PC-3 (cell line): ENCODE measurements at regions not wholly inside any gene's neighbourhood (a gene's known extent, or its start where the extent isn't known, plus 50 kb on each side); places are given as distances from the start of the nearest gene placed in this dataset.

ENCODE experiments used
- CTCF ChIP-seq: fragments of 300-600 bp; sonication (generic); conservative IDR thresholded peaks from 2 replicates; pipeline ENCODE4 v1.5.1; 2017; ENCODE audit warnings: antibody characterized with exemption, low read depth, mild to moderate bottlenecking, low read length
- EZH2 ChIP-seq: fragments of 300-600 bp; sonication (generic); IDR thresholded peaks from one replicate; pipeline ENCODE4 v1.6.1; 2017; ENCODE audit warnings: antibody characterized with exemption, mild to moderate bottlenecking, low read length; ENCODE audit not compliant: unreplicated experiment
- EZH2phosphoT487 ChIP-seq: fragments of 300-600 bp; sonication (generic); IDR thresholded peaks from 2 replicates; pipeline ENCODE4 v1.6.1; 2018; ENCODE audit warnings: mild to moderate bottlenecking, antibody characterized with exemption, low read length, borderline replicate concordance

- TF ChIP-seq CTCF = no peak
- no peak for TF ChIP-seq EZH2phosphoT487
- no peak for TF ChIP-seq EZH2
Measured at GRCh38 chr2:167386694-167387093, 498.4 kb downstream of the XIRP2 start.
